Ovary (tissue), 7 donors: ENCODE measurements at regions not wholly inside any gene's neighbourhood (a gene's known extent, or its start where the extent isn't known, plus 50 kb on each side); places are given as distances from the start of the nearest gene placed in this dataset.

Experiments used
- DNase-seq, 5 donors: peaks; one replicate each; pipeline ENCODE4 v3.0.0-alpha.2; 2019 to 2020
- H3K27ac ChIP-seq, 2 donors: fragments of 200-600 bp; one replicate each; pipeline versions ENCODE4 v1.5.1 to v1.8.0; 2019 to 2022
- H3K27me3 ChIP-seq: fragments of 200-600 bp; one replicate; pipeline ENCODE4 v1.8.0; 2022
- H3K36me3 ChIP-seq: fragments of 200-600 bp; sonication (generic); one replicate; pipeline ENCODE4 v1.5.1; 2019
- H3K4me1 ChIP-seq: one replicate; pipeline ENCODE4 v1.8.1; 2013; ENCODE audit warnings: mild to moderate bottlenecking, moderate library complexity; ENCODE audit not compliant: insufficient read depth
- H3K4me3 ChIP-seq: fragments of 200-600 bp; sonication (generic); one replicate; pipeline ENCODE4 v1.5.1; 2017
- H3K9me3 ChIP-seq, 2 donors: fragments of 200-600 bp in 1 of 2; sonication (generic) in 1 of 2; one replicate each; pipeline versions ENCODE4 v1.5.1 to v1.8.1; 2013 to 2019; ENCODE audit warnings: mild to moderate bottlenecking in 1 of 2, moderate library complexity in 1 of 2
- CTCF ChIP-seq, 3 donors: fragments of 450-650 bp in 2 of 3; fragments of 200-600 bp in 1 of 3; IDR thresholded peaks; one replicate each; pipeline versions ENCODE4 v1.5.1 to v1.8.0; 2016 to 2022; ENCODE audit warnings: antibody characterized with exemption in 3 of 3, mild to moderate bottlenecking in 1 of 3
- EP300 ChIP-seq: sonication (generic); formaldehyde crosslinking; IDR thresholded peaks from one replicate; pipeline ENCODE4 v1.6.1; 2017; ENCODE audit warnings: antibody characterized with exemption
- POLR2A ChIP-seq: fragments of 450-650 bp; IDR thresholded peaks from one replicate; pipeline ENCODE4 v1.6.1; 2017; ENCODE audit warnings: antibody characterized with exemption, mild to moderate bottlenecking, moderate library complexity
- WGBS, 3 donors: extraction: QIAGEN DNeasy Blood & Tissue Kit in 1 of 3; methylation state at CpG; one replicate each; pipeline versions ENCODE4 v1.1.5 to v1.1.7; 2013 to 2017; 5-methylcytosine and 5-hydroxymethylcytosine counted together
- intact Hi-C, 4 donors: fragments of 100-400 bp; cut with DNase I; formaldehyde crosslinking; loops; one replicate each; pipeline versions ENCODE4 v1.11.0 to v1.15.1; 2022 to 2023
- donor health status: DM: no; HTN: no; CAD: no; lungs with moderate emphysema.
- donor health status: DM: no; HTN: no; CAD: no.
- donor health status: Bipolar disorder and iron deficiency.
- donor health status: DM: no; HTN: no; CAD: no.
- donor health status: DM: yes; HTN: yes; CAD: no.

GRCh38 chr3:146306656-146307455, 56.0 kb upstream of the PLSCR4 start:
- intact Hi-C loops, result no loop called here
- H3K27ac ChIP-seq, result no peak overlapping the region
- H3K9me3 ChIP-seq, result no peaks in the 10 kb centered on the region
- TF ChIP-seq POLR2A (no peak), EP300 (no peak), CTCF (IDR thresholded peaks at IDR 0.05) (no peak)
- DNase-seq, result no peak
- H3K4me1 ChIP-seq, result peaks cover 2% of the 10 kb centered on the region
- H3K4me3 ChIP-seq, result no peak overlapping the region
- 60 to 70% (median 66%) methylated on average over 7 of the region's 7 CpGs for WGBS, 3 donors
- H3K27me3 ChIP-seq, result no peaks in the 10 kb centered on the region
- H3K36me3 ChIP-seq, result no peaks in the 10 kb centered on the region

- no peak for DNase-seq
- Histone ChIP-seq H3K27ac (no peak overlapping the region), H3K9me3 (no peaks in the 10 kb centered on the region), H3K4me3 (no peak overlapping the region), H3K27me3 (no peaks in the 10 kb centered on the region), H3K4me1 (peaks cover 2% of the 10 kb centered on the region), H3K36me3 (no peaks in the 10 kb centered on the region)
- WGBS, 3 donors, result 90 to 97% (median 95%) methylated on average over 1 of the region's 1 CpG
- TF ChIP-seq POLR2A, result no peak
- TF ChIP-seq EP300, result no peak
- no peak for TF ChIP-seq CTCF (IDR thresholded peaks at IDR 0.05)
- intact Hi-C loops, result no loop called here
Observed at GRCh38 chr3:146305808-146306423, 55.0 kb upstream of the PLSCR4 start.

GRCh38 chr3:146300768-146301167, 49.9 kb upstream of the PLSCR4 start:
- DNase-seq, result no peak
- no peak overlapping the region for H3K4me3 ChIP-seq
- H3K27ac ChIP-seq, result no peak overlapping the region
- no peaks in the 10 kb centered on the region for H3K36me3 ChIP-seq
- intact Hi-C loops, result no loop called here
- H3K9me3 ChIP-seq, result no peaks in the 10 kb centered on the region
- no peaks in the 10 kb centered on the region for H3K27me3 ChIP-seq
- H3K4me1 ChIP-seq, result no peaks in the 10 kb centered on the region
- TF ChIP-seq CTCF (IDR thresholded peaks at IDR 0.05), result no peak
- no peak for TF ChIP-seq POLR2A
- no peak for TF ChIP-seq EP300
- 60 to 98% (median 93%) methylated on average over 1 of the region's 1 CpG for WGBS, 3 donors
